HL-60 (cell line): ENCODE measurements at regions not wholly inside any gene's neighbourhood (a gene's known extent, or its start where the extent isn't known, plus 50 kb on each side); places are given as distances from the start of the nearest gene placed in this dataset.
"Not testable (repeated sequence)": the region's sequence is repeated elsewhere in the genome, so short reads cannot be mapped to it uniquely, and the experiment has no call there.

Experiments
- CTCF ChIP-seq: IDR thresholded peaks from one replicate; pipeline ENCODE4 v1.5.1; 2011; ENCODE audit warnings: low read length, control low read depth, inconsistent platforms; ENCODE audit not compliant: insufficient read depth
- POLR2AphosphoS5 ChIP-seq: IDR thresholded peaks from 2 replicates; pipeline ENCODE4 v1.6.1; 2012; ENCODE audit warnings: low read depth

- TF ChIP-seq CTCF, POLR2AphosphoS5: not testable (repeated sequence)
These were observed 61.9 kb upstream of the UGT2B7 start for GRCh38 chr4:69034315-69034740.
